ENCODE measurements at regions not wholly inside any gene's neighbourhood (a gene's known extent, or its start where the extent isn't known, plus 50 kb on each side); places are given as distances from the start of the nearest gene placed in this dataset.

DNA sequence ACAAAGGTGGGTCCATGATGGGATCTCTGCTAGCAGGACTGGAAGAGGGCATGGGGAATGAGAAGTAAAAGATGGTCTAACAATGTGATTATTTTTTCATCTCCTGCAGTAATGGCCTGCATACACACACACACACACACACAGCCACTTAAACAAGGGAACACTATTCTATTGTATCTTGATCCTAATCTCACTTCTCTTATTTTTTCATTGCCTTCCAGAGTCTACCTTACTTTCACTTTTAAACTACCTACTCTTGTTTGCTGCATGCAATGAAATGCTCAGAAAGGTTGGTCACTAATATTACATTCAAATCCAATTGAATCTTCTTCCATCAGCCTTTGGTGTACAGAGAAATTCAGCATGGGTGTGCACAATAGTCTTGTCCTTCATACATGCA is 853.8 kb downstream of the IGSF11 start:
- TF ChIP-seq CTCF (IDR thresholded peaks at IDR 0.05 in 8 of 11, conservative IDR thresholded peaks at IDR 0.05 in 3 of 11) = no peak
- no peak for TF ChIP-seq POLR2AphosphoS5 (IDR thresholded peaks at IDR 0.05)

All from spleen (tissue), 7 donors.